ENCODE measurements at regions not wholly inside any gene's neighbourhood (a gene's known extent, or its start where the extent isn't known, plus 50 kb on each side); places are given as distances from the start of the nearest gene placed in this dataset.

- intact Hi-C loops (cut with DNase I): no loop called here
- peaks cover 1% of the 10 kb centered on the region for H3K4me1 ChIP-seq (ENCODE audit: control insufficient read depth, insufficient read depth, low read length)
- no peak for DNase-seq
- WGBS: 94% methylated on average over 2 of the region's 2 CpGs
- no peak overlapping the region for H3K27ac ChIP-seq (ENCODE audit: low read length)
- H3K27me3 ChIP-seq (ENCODE audit: control insufficient read depth, insufficient read depth): no peaks in the 10 kb centered on the region
- H3K9me3 ChIP-seq (ENCODE audit: control insufficient read depth, low read length): no peaks in the 10 kb centered on the region
- H3K4me3 ChIP-seq (ENCODE audit: low read length): no peak overlapping the region
- no peak for ATAC-seq
Measured at GRCh38 chr2:60246583-60246982, 306.9 kb downstream of the BCL11A start.

- WGBS: 81% methylated on average over 6 of the region's 6 CpGs
- ATAC-seq: no peak
- Histone ChIP-seq H3K4me3 (ENCODE audit: low read length) (no peak overlapping the region), H3K4me1 (ENCODE audit: control insufficient read depth, insufficient read depth, low read length) (no peaks in the 10 kb centered on the region), H3K27ac (ENCODE audit: low read length) (no peak overlapping the region), H3K27me3 (ENCODE audit: control insufficient read depth, insufficient read depth) (no peaks in the 10 kb centered on the region), H3K9me3 (ENCODE audit: control insufficient read depth, low read length) (peaks cover 1% of the 10 kb centered on the region)
- DNase-seq: no peak
- intact Hi-C loops (cut with DNase I): no loop called here
Measured at GRCh38 chr2:60234274-60234986, 319.0 kb downstream of the BCL11A start.

GRCh38 chr2:60230596-60230995 lies 322.9 kb downstream of the BCL11A start:
- Histone ChIP-seq H3K4me1 (ENCODE audit: control insufficient read depth, insufficient read depth, low read length) (no peaks in the 10 kb centered on the region), H3K9me3 (ENCODE audit: control insufficient read depth, low read length) (peaks cover 1% of the 10 kb centered on the region), H3K27me3 (ENCODE audit: control insufficient read depth, insufficient read depth) (no peaks in the 10 kb centered on the region), H3K4me3 (ENCODE audit: low read length) (no peak overlapping the region), H3K27ac (ENCODE audit: low read length) (no peak overlapping the region)
- DNase-seq (no peak), ATAC-seq (no peak)
- 58% methylated on average over 2 of the region's 2 CpGs for WGBS
- intact Hi-C loops (cut with DNase I): no loop called here

GRCh38 chr2:60230037-60230436 lies 323.4 kb downstream of the BCL11A start:
- H3K4me3 ChIP-seq (ENCODE audit: low read length): no peak overlapping the region
- 91% methylated on average over 6 of the region's 6 CpGs for WGBS
- no peak for DNase-seq

GRCh38 chr2:60226943-60227342 lies 326.5 kb downstream of the BCL11A start:
- WGBS: 84% methylated on average over 3 of the region's 3 CpGs
- Histone ChIP-seq H3K4me3 (ENCODE audit: low read length) (no peak overlapping the region), H3K27ac (ENCODE audit: low read length) (no peak overlapping the region), H3K9me3 (ENCODE audit: control insufficient read depth, low read length) (no peaks in the 10 kb centered on the region), H3K27me3 (ENCODE audit: control insufficient read depth, insufficient read depth) (no peaks in the 10 kb centered on the region), H3K4me1 (ENCODE audit: control insufficient read depth, insufficient read depth, low read length) (no peaks in the 10 kb centered on the region)
- ATAC-seq (no peak), DNase-seq (no peak)
- intact Hi-C loops (cut with DNase I): no loop called here

More at GRCh38 chr2:60230037-60230436, 323.4 kb downstream of the BCL11A start:
- H3K27me3 ChIP-seq (ENCODE audit: control insufficient read depth, insufficient read depth): no peaks in the 10 kb centered on the region
- no peak overlapping the region for H3K27ac ChIP-seq (ENCODE audit: low read length)
- H3K4me1 ChIP-seq (ENCODE audit: control insufficient read depth, insufficient read depth, low read length): no peaks in the 10 kb centered on the region
- no peak for ATAC-seq
- intact Hi-C loops (cut with DNase I): no loop called here
- peaks cover 1% of the 10 kb centered on the region for H3K9me3 ChIP-seq (ENCODE audit: control insufficient read depth, low read length)

GRCh38 chr2:60226191-60226590 lies 327.3 kb downstream of the BCL11A start:
- intact Hi-C loops (cut with DNase I): no loop called here
- H3K27ac ChIP-seq (ENCODE audit: low read length): no peak overlapping the region
- WGBS: 84% methylated on average over 3 of the region's 3 CpGs
- no peak overlapping the region for H3K4me3 ChIP-seq (ENCODE audit: low read length)
- no peaks in the 10 kb centered on the region for H3K9me3 ChIP-seq (ENCODE audit: control insufficient read depth, low read length)
- no peaks in the 10 kb centered on the region for H3K4me1 ChIP-seq (ENCODE audit: control insufficient read depth, insufficient read depth, low read length)
- no peak for DNase-seq
- no peaks in the 10 kb centered on the region for H3K27me3 ChIP-seq (ENCODE audit: control insufficient read depth, insufficient read depth)
- ATAC-seq: no peak

- H3K4me3 ChIP-seq (ENCODE audit: low read length): no peak overlapping the region
- ATAC-seq (no peak), DNase-seq (no peak)
- no peaks in the 10 kb centered on the region for H3K27me3 ChIP-seq (ENCODE audit: control insufficient read depth, insufficient read depth)
- no peaks in the 10 kb centered on the region for H3K9me3 ChIP-seq (ENCODE audit: control insufficient read depth, low read length)
- H3K27ac ChIP-seq (ENCODE audit: low read length): no peak overlapping the region
- H3K4me1 ChIP-seq (ENCODE audit: control insufficient read depth, insufficient read depth, low read length): no peaks in the 10 kb centered on the region
- intact Hi-C loops (cut with DNase I): no loop called here
- 73% methylated on average over 2 of the region's 2 CpGs for WGBS
Measured at GRCh38 chr2:60223859-60224258, 329.6 kb downstream of the BCL11A start.

GRCh38 chr2:60221098-60221497 lies 332.4 kb downstream of the BCL11A start:
- ATAC-seq (no peak), DNase-seq (no peak)
- Histone ChIP-seq H3K27me3 (ENCODE audit: control insufficient read depth, insufficient read depth) (no peaks in the 10 kb centered on the region), H3K27ac (ENCODE audit: low read length) (no peak overlapping the region), H3K4me1 (ENCODE audit: control insufficient read depth, insufficient read depth, low read length) (no peaks in the 10 kb centered on the region), H3K9me3 (ENCODE audit: control insufficient read depth, low read length) (no peaks in the 10 kb centered on the region), H3K4me3 (ENCODE audit: low read length) (no peak overlapping the region)
- intact Hi-C loops (cut with DNase I): no loop called here
- 92% methylated on average over 3 of the region's 3 CpGs for WGBS

- Histone ChIP-seq H3K9me3 (ENCODE audit: control insufficient read depth, low read length) (no peaks in the 10 kb centered on the region), H3K27me3 (ENCODE audit: control insufficient read depth, insufficient read depth) (no peaks in the 10 kb centered on the region), H3K4me3 (ENCODE audit: low read length) (no peak overlapping the region), H3K27ac (ENCODE audit: low read length) (no peak overlapping the region), H3K4me1 (ENCODE audit: control insufficient read depth, insufficient read depth, low read length) (no peaks in the 10 kb centered on the region)
- ATAC-seq: no peak
- WGBS: 80% methylated on average over 6 of the region's 6 CpGs
- DNase-seq: no peak
- intact Hi-C loops (cut with DNase I): no loop called here
Measured at GRCh38 chr2:60219536-60219935, 333.9 kb downstream of the BCL11A start.

GRCh38 chr2:60216452-60216995 lies 336.9 kb downstream of the BCL11A start:
- ATAC-seq (no peak), DNase-seq (no peak)
- H3K27ac ChIP-seq (ENCODE audit: low read length): no peak overlapping the region
- H3K27me3 ChIP-seq (ENCODE audit: control insufficient read depth, insufficient read depth): no peaks in the 10 kb centered on the region
- intact Hi-C loops (cut with DNase I): no loop called here
- H3K4me1 ChIP-seq (ENCODE audit: control insufficient read depth, insufficient read depth, low read length): no peaks in the 10 kb centered on the region
- H3K9me3 ChIP-seq (ENCODE audit: control insufficient read depth, low read length): no peaks in the 10 kb centered on the region
- H3K4me3 ChIP-seq (ENCODE audit: low read length): no peak overlapping the region
- WGBS: 62% methylated on average over 4 of the region's 4 CpGs

- DNase-seq (peak in 1 of 3 donors; percentile 21), ATAC-seq (no peak)
- WGBS: 66% methylated on average over 17 of the region's 17 CpGs
Measured at GRCh38 chr2:60215386-60215901, 338.0 kb downstream of the BCL11A start.

GRCh38 chr2:60214626-60214875 lies 338.9 kb downstream of the BCL11A start:
- H3K27ac ChIP-seq (ENCODE audit: low read length): no peak overlapping the region
- H3K4me3 ChIP-seq (ENCODE audit: low read length): no peak overlapping the region
- H3K27me3 ChIP-seq (ENCODE audit: control insufficient read depth, insufficient read depth): no peaks in the 10 kb centered on the region
- H3K9me3 ChIP-seq (ENCODE audit: control insufficient read depth, low read length): no peaks in the 10 kb centered on the region
- H3K4me1 ChIP-seq (ENCODE audit: control insufficient read depth, insufficient read depth, low read length): no peaks in the 10 kb centered on the region
- ATAC-seq: no peak
- no peak for DNase-seq
- intact Hi-C loops (cut with DNase I): no loop called here

More at GRCh38 chr2:60215386-60215901, 338.0 kb downstream of the BCL11A start:
- Histone ChIP-seq H3K4me1 (ENCODE audit: control insufficient read depth, insufficient read depth, low read length) (no peaks in the 10 kb centered on the region), H3K4me3 (ENCODE audit: low read length) (no peak overlapping the region), H3K9me3 (ENCODE audit: control insufficient read depth, low read length) (no peaks in the 10 kb centered on the region), H3K27me3 (ENCODE audit: control insufficient read depth, insufficient read depth) (no peaks in the 10 kb centered on the region), H3K27ac (ENCODE audit: low read length) (no peak overlapping the region)
- intact Hi-C loops (cut with DNase I): no loop called here
